NCI-H2029 treated with DMSO at 0.1 percent for 48 hours (cell line): ENCODE measurements at regions not wholly inside any gene's neighbourhood (a gene's known extent, or its start where the extent isn't known, plus 50 kb on each side); places are given as distances from the start of the nearest gene placed in this dataset.
A peak's percentile ranks its signal among the peaks of the same experiment; 100 is the strongest.

Experiments used
- DNase-seq: peaks from one replicate; lab custom pipeline; 2025; lab: John Stamatoyannopoulos, UW

DNA sequence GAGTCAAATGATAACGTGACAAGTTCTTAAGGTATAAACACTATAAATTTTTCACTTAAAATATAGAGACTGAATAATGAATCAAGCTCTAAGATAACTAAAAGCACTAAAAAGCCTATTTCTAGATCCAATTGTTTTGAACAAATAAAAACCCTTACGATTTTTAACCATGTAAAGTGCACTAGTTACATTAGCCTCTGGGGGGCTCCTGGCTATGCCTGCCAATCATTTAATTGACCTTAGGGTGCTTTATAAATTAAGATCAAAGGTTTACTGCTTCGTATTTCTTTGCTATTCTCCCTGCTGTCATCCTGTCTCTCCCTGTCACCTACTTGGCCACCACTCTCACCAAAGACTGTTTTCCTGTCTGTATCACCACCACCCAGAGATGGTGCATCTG, 133.4 kb downstream of the ESM1 start:
- DNase-seq = no peak

DNA sequence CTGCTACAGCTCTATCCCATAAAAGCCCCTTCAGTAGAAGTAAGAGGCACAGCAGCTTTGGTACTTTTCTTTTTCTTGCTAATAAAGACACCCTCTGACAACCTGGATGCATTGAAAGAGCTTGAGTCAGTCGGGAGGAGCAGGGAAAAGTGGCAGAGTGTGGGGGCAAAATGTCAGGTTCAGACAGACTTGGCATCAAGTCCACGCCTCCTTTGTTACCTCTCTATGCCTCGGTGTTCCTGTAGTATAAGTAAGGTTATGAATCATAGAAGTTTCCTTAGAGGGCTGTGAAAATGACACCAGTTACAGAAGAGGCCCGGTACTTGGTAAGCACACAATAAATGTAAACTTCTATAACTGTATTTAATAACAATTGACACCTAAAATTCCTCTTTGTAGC, 133.9 kb downstream of the ESM1 start:
- DNase-seq = no peak

DNA sequence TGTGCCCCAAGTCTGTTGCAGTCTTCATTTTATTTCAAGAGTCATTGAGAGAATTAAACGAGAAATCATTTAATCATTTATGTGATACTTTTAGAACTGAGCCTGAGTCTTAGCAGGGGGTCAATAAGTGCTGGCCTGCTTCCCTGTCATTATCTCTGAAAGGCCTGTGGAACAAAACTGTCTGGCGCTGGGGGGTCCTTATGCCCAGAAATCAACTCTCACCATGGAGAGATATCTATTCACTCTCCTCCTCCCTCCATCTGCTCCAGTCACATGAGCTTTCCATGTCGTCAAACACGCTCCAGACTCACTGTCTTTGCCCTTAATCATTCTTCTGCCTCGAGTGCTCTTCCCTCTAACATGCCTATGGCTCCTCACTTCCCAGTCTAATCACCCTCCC, 136.8 kb downstream of the ESM1 start:
- no peak for DNase-seq

DNA sequence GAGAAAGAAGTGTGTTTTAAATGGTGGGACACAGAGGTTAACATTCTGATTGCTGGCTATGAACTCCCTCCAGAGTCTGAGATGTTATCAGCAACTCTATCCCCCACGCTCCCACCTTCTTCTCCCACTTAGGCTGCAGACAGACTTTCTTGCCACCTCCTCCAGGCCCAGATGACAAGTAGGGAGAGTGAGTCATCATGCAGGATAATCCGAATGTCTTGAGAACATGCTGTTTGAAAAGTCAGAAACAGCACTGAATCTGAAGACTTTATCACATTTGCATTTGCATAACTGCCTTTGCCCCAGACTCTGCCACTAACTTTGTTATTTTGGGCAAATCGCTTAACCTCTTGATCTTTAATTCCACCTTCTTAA, 139.8 kb downstream of the ESM1 start:
- DNase-seq = no peak

DNA sequence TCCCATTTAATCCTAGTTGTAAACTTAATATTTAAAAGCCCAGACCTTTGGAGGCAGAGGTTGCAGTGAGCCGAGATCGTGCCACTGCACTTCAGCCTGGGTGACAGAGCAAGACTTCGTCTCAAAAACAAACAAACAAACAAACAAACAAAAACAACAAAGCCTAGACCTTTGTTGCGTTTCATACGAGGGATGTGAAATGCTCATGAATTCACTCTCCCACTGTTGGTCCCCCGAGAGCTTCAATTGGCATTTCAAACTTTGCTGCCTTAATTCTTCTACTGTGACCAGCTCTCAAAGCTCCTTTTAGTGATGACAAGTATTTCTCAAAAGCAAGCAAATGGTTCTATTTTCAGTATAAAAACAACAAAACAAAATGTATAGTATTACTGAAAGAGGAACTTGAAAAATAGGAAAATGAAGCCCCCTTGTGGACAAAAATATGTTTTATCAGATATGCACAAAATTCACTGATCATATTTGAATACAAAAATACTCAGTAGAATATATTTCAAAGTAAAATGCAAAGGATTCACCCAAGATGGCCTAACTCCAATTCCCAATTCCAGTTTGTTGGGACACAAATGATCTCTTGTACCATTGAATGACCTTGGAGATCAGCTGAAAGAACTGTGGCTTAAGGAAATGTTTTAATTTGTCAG, 140.4 kb downstream of the ESM1 start:
- DNase-seq = peak; percentile 18

DNA sequence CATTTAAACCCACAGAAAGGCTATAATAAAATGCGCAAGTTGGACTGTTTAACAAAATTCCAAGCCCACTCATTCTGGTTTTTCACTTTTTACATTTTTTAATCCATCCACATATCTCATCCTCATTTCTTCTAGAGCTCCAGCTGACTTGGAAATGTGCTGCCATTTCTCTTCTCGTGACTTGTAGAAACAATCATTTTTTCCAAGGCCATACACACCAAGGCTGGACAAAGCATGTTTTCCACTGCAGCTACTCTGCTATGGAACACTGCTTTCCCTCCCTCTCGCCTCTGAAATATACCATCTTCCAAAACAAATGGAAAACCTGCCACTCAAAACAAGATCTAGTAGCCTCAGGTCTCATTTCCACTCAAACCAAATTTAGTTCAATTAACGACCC, 141.1 kb downstream of the ESM1 start:
- DNase-seq = no peak

DNA sequence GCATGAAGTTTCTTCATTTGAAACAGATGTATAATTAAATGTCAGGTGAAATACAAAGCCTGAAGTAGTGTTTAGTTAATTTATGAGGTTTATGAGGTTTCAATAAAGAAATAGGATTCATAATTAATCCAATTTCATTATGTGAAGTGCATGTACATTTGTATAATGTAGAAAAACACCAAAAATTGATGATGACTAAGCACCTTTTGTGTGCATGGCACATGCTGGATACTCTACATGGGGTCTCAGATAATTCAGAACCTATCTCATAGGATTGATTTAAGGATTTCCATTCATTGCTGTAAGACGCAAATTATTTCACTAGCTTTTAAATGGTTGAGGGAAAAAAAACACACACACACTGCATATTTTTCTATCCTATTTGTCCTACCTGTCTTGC, 143.9 kb downstream of the ESM1 start:
- DNase-seq = no peak

DNA sequence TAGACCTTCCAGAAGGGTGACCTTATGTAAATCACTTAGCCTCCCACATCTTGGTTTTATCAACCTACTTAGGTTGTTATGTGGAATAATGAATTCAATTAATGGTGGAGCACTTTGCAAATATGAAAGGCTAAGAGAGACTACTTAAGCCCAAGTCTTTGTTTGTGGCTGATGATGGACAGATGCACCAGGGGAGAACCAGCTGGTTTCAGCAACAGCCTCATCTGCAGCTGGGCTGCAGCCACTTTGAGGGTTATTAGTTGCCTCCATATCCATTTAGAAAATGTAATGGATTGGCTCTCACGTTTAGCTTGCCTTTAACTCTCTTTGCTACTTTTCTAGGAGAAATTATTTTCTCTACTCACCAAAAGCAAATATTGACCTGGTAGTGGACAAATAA, 146.6 kb downstream of the ESM1 start:
- DNase-seq = no peak

DNA sequence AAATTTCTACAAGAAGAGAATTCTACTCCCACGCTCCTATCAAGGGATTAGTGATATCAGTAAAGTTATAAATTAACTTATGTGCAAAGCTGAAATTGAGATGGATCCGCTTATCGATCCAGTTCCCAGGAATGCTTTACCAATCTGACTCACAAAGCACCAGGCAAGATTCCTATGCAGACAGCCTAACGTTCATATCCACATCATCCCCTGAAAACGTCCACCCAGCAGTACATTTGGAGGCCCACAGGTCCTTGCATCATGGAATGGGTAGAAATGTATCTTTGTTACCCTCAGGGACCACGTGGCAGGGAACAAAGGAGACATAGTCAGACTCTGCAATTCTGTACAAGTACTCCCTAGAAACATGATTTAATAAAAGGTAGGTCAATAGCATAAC, 147.4 kb downstream of the ESM1 start:
- peak; percentile 6 for DNase-seq

DNA sequence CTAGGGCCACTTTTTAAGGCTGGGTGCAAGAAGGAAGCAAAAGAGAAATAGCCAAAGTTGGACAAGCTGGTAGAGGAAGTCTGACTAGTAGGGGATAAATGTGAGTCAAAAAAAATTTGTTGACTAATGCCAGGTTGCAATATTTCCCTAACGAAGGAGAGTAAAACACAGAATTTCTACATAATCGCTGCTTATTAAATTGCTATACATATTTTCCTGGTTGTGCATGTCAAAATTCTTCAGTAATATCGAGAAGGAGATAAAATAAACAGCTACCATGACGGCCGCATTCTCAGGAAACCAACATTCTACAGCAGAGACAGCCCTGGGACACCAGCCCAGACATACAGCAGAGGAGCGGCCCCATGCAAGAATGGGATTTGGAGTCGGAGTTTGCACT, 148.3 kb downstream of the ESM1 start:
- no peak for DNase-seq

DNA sequence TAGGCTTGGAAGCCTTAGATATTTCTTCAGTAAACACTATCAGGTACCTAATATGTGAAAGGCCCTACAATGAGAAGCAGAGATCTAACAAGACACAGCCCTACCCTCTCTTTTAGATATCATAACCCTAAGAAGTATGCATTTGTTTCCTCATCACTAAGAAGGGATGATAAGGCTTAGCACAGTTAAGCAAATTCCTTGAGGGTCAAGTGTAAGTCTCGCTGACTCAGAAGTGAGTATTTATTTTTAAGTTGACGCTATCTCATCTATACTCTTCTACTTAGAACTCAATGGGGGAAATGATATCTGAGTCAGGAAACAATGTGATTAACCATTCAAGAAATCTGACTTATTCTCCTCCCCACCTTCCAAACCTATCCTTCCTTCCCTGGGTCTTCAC, 149.7 kb downstream of the ESM1 start:
- no peak for DNase-seq

DNA sequence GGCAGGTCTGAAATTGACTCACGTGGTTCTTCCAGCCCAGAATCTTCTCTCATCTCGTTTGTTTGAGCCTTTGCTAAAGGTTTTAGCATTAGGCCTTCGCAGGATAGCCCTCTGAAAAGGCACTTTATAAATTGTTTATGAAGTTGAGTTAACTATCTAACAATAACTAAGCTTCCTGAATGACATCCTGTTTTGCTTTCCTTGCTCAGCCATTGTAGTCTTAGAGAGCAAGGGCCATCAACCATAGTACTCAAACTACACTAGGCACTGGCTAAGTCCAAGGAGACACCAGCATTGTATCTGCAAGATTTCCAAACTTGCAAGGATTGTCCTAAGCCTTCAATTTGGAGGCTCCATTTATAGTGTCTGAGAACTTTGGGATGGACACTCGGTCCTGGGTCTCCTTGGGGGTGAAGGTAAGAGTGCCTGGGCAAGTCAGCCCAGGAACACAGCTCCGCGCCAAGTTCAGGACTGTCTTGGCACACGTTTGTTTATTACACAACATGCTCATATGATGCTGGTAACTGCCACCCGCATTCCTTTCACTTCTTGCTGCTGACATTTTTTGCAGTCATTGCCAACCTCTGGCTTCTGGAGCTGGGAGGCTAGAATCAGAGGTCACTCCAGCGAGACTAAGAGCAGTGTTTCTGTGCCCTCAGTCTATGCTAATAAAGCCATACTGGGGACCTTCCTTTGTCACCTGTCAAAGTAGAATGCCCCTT, 151.1 kb downstream of the ESM1 start:
- DNase-seq = no peak

DNA sequence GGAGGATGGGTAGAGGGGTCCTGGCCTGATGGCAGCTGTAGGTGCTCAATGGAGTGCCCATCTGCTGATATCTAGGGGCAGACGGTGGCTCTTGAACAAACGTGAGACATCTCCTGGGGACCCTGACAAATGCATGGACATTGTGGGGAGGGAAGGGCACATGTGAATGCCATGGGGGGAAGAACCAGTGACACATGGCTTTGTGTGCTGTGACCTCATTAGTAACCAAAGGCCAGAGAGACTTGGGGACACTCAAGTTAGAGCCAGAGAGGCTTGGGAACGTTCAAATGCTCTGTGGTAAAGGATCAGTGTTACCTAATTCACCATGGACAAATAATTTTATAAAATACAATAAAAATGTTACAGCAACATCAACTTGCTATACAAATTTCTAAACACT, 151.8 kb downstream of the ESM1 start:
- no peak for DNase-seq

DNA sequence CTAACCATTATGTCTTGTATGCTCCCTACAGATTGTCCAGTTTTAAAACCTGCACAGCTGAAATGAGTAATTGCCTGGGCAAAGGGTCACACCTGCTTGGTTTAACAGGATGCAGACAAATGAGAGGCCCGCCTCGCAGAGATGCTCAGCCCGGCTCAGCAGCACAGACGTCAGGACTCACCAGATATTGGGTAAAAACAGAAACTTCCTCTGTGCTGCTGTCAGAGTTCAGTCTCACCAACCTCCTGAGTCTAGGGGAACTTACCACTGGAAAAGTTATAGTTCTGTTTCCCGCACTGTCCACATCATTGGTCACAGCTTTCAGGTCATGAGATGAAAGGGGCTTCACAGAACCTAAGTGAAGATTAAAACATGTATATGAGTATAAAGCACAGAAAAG, 152.5 kb downstream of the ESM1 start:
- DNase-seq = no peak

DNA sequence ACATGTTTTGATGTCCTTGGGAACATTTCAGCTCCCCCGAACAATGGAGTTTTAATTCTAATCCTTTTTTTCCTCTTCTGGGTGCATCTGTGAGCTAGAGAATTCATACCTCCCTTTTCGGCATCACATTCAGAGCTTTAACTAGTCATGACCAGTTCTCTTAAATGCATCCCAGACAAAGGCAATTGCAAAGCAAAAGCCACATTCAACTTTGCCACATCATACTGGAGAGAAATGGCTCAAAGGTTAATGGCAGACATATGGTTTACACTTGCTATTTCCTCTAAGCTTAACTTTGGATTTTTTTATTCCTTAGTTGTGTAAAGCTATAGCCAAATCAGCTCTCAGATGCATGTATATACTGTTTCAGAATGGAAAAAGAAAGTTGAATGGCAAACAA, 153.3 kb downstream of the ESM1 start:
- no peak for DNase-seq

DNA sequence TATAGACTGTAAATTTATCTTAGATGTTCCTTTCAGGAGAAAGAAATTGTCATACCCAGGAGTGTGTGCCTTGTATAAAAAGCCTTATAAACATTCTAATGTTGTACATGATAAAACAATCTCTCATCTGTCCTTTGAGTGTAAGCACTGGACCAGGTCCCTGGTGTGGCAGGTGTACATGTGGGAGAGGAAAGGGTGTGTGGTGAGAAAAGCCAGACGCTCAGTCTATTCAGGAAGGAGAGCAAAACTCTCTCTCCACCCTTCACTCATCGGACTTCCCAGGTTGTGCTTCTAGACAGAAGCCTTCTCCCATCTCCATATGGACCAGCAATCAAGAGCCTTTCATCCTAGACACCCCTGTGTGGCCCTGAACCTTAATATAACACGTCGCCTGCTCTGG, 154.2 kb downstream of the ESM1 start:
- DNase-seq = no peak

DNA sequence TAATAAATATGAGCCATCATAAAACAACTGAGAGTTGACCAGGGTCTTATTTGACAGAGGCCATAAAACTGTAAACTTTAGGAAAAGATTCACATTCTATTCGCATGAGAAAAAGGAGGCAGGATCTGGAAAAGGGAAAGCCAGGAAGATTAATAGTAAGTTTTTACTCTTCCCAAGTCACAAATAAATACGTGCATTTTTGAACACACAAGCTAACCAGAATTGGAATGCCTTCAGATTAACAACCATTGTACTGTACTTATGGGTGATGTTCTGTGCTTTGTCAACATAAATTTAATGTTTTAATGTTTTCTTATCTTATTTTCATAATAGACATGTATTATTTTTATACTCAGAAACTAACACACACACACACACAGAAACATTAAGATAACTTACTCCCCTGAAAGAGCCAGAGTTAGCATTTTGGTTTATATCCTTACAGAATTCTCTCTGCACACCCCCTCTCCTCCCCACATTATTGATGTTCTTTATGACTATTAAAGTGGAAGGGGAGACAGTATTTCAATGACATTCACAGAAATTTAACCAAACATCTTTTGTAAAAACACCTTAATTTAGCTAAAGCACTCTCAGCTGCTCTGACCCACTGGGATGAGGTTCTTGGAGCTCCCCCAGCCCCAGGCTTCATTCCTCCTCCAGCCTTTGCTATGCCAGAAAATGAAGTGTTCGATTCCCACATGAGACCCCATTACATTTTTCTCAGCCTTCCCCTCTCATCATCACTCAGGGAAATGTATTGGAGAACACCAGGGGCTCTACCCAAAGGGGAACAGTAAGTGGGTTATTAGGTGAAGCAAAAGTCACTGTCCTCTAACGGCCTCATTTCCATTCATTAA, 155.5 kb downstream of the ESM1 start:
- no peak for DNase-seq

DNA sequence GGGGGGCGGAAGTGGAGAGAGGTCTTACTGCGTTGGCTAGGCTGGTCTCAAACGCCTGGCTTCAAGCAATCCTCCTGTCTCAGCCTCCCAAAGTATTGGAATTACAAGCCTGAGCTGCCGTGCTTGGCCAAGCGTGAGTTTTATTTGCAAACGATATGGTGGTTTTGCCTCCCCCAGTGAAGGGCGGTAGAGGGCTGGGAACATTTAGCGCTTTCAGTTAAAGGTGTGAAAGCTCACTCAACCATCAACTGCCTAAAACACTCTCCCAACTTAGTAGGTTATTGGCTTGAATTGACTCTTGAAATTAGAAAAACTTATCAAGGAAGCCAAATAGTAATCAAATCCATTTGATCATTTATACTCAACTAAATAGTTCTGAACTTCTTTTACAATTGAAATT, 156.3 kb downstream of the ESM1 start:
- no peak for DNase-seq

DNA sequence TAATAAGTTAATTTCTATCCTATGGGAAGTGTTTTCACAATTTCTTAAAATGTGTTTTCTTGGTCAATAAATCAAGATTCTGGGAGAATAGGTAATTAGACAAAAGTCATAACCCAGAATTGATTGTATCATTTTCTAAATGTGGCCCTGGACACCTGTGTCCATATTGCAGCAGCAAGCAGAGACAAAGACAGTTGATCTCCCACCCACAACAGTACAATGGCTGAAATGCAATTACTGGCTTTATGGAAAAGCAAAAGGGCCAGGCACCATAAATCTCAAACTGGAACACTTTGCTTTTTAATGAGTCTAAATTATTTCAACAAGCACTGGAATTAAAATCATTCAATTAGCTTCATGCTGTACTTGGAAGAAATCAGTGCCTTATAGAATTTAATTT, 157.2 kb downstream of the ESM1 start:
- DNase-seq = no peak

DNA sequence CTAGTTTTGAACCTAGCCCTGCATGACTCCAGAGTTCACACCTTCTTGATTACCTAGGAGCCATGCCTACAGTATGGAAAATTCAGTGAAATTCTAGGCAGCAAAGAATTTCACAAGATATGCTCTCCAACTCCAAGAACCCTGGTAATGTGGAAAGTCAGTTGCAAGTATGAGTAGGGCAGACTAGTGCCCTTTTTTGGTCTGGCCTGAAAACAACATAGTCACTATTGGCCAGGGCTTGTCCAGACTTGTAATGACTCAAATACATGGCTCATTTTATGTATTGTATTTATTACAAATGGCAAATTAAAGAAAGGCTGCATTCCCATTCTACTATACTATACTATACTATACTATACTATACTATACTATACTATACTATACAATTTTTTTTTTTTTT, 160.4 kb downstream of the ESM1 start:
- DNase-seq = no peak

DNA sequence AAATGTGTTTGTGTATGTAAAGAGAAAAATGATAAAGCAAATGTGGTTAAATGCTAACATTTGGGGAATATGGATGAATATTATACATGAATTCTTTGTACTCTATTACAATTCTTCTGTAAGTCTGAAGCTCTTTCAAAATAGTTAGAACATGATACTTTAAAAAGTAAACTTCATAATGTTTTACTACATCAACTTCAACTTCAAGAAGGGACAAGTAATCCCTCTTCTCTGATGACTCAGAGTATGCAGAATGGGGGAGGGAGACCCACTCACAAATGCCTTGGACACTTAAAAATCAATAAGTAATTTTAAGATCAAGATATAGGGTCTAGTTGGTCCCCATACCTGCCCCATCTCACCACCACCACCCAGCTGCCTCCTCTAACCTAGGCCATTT, 162.4 kb downstream of the ESM1 start:
- no peak for DNase-seq

DNA sequence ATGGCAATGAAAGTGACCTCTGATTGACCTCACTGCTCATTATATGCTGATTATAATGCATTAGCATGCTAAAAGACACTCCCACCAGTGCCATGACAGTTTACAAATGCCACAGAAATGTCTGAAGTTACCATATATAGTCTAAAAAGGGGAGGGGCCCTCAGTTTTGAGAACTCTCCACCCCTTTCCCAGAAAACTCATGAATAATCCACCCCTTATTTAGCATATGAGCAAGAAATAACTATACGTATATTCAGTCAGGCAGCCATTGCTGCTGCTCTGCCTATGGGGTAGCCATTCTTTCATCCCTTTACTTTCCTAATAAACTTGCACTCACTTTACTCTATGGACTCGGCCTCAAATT, 163.1 kb downstream of the ESM1 start:
- DNase-seq = no peak
